A172 (cell line): ENCODE measurements at regions not wholly inside any gene's neighbourhood (a gene's known extent, or its start where the extent isn't known, plus 50 kb on each side); places are given as distances from the start of the nearest gene placed in this dataset.
"Not testable (repeated sequence)": the region's sequence is repeated elsewhere in the genome, so short reads cannot be mapped to it uniquely, and the experiment has no call there.

Experiments
- DNase-seq: peaks from one replicate; pipeline ENCODE4 v3.0.0-alpha.2; 2015; ENCODE audit warnings: low spot score

DNA sequence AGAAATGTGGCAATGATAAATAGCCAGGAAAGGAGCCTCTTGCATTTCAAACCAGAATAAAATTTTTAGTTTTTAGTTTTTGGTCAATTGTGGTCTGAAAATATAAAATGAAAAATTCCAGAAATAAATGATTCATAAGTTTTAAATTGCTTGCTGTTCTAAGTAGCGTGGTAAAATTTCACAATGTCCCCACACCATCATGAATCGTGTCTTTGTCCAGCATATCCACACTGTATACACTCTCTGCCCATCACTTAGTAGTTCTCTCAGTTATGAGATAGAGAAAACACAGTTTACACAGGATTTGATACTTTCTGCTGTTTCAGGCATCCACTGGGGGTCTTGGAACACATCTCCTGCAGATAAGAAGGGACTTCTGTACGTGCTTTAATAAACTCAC is 783.9 kb downstream of the TSN start:
- no peak for DNase-seq

DNA sequence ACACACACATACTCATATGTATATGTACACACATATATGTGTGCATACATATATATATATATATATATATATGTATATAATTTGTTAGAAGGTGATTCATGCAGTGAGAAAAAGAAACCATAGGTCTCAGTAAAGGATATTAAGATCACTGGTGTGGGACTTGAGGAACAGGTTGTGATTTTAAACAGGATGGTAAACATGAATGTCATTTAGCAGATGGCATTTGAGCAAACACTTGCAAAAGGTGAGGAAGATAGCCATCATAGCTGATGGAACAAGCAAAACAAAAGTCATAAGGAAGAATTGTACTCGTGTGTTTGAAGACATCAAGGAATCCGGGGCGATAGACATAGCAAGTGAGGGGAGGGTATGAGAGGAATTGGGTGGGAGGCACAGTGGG is 784.5 kb downstream of the TSN start:
- no peak for DNase-seq

GRCh38 chr2:122542236-122542635 is 786.8 kb downstream of the TSN start:
- DNase-seq = no peak

- no peak for DNase-seq
Measured at GRCh38 chr2:122542646-122543045, 787.2 kb downstream of the TSN start.

- no peak for DNase-seq
Measured at GRCh38 chr2:122543815-122544214, 788.4 kb downstream of the TSN start.

DNA sequence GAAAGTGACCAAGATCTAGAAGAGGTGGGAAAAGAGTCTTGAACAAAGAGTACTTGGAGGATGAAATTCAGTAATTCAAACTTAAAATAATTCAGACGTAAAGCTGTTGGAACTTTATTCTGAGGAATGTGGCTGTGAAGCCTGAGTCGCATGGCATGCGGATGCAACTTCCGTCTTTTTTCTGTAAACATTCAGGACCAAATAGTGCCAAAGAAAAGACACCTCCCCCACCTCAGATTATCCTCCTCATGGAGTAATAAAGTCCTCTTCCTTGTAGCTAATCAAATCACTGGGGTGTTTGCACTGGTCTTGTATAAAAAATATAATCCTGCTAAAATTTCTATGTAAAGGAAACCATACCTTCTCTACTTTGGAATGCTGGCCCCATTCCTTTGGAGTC is 790.4 kb downstream of the TSN start:
- no peak for DNase-seq

DNA sequence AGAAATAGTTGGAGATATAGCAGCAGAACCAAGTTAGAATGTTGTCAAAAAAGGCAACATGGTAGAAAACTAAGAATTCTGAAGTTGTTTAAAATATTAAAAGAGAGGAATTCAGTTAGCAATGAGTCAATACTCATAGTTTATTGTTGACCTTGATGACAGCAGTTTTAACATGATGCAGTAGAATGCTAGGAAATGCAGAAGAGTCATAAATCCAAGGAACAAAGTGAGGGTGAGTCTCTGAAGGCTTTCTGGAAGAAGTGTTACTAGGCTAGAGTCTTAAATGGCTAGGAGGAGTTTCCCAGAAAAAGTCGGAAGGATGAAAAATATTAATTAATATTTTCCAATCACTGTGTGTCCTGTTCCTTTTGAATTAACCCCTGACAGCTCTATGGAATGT is 807.3 kb downstream of the TSN start:
- no peak for DNase-seq

- DNase-seq = no peak
Measured at GRCh38 chr2:122563781-122564180, 808.3 kb downstream of the TSN start.

DNA sequence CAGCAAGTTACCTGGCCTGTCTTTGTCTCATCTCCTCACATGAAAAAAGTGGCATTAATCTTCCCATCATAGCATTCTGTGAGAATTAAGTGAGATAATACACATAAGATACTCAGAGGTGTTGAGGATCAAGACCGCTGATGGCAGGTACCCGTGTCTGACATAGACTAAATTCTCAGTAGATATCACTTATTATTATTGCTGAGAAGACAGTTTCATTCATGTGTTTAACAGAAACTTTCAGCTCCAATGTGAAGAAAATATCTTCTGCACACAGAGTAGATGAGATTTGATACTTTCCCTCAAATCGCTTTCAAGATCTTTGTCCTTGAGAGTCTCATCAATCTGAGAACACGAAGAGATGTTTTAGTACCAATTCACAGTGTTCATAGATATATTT is 809.4 kb downstream of the TSN start:
- no peak for DNase-seq

- no peak for DNase-seq
Measured at GRCh38 chr2:122565364-122565763, 809.9 kb downstream of the TSN start.

DNA sequence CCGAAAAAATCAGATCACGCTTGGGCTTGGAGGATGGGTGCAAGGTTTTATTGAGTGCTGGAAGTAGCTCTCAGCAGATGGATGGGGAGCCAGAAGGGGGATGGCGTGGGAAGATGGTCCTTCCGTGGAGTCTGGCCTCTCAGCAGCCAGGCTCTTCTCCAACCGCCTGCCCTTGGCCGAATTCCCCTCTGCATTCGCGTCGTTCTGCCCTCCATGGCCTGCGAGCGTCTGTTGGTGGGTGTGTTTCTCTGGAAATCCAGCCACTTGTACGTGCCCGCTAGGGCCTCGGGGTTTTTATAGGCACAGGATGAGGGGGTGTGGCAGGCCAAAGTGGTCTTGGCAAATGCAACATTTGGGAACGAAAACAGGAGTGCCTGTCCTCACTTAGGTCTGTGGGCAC is 815.2 kb downstream of the TSN start:
- DNase-seq = no peak

DNA sequence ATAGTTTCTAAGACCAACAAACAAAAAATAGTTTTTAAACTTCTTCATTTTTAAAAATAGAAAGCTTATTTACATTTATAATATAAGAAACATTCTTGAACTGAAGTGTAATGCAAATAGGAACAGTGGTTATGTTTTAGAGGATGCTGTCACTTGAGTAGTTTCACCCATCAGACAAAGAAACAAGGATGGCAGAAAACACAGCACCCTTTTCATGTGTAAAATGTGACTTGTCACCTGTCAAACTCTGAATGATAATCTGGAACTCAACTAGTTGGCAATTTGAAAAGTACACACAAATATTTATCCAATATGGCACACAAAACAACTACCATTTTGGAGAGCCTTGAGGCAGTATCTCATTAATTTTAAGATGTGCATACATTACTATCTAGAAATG is 816.0 kb downstream of the TSN start:
- not testable (repeated sequence) for DNase-seq

- no peak for DNase-seq
Measured at GRCh38 chr2:122575076-122575475, 819.6 kb downstream of the TSN start.

GRCh38 chr2:122583159-122583917 is 827.9 kb downstream of the TSN start:
- DNase-seq = no peak

GRCh38 chr2:122590524-122590923 is 835.1 kb downstream of the TSN start:
- no peak for DNase-seq

- DNase-seq = no peak
Measured at GRCh38 chr2:122595065-122595464, 839.6 kb downstream of the TSN start.

DNA sequence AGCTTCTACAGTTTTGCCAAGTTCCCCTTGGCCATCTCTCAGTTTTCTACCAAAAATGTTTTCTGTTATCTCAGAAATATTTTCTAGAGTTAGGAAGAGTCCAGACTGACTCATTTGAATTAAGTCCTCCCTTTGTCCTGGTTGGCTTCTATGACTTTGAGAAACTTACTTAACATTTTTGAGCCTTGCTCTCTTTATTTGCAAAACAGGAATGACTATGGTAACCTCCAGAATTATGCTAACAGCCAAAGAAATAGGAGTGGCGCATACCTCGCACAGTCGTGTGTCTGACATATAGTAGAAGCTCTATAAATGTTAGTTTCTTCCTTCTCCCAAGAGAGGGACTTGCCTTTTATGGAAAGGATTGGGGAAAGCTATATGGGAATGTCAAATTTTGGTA is 841.1 kb downstream of the TSN start:
- no peak for DNase-seq

DNA sequence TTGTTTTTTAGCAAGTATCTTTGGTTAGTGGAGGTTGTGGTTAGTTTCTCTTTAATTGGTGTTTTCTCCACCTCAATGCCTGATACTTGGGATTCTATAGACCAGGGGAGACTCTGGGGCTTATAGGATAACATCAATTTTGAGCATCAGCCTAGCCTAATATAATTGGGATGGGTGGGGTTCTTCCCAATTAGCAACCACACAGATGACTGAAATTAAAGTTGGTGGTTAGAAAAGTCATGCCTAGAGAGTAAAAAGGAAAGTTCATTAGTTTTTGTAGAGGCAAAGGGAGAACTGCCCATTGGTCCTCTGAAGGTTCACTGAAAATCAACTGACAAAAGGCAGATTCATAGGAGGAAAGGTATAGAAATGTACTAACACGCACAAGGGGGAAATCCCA is 843.3 kb downstream of the TSN start:
- DNase-seq = no peak

DNA sequence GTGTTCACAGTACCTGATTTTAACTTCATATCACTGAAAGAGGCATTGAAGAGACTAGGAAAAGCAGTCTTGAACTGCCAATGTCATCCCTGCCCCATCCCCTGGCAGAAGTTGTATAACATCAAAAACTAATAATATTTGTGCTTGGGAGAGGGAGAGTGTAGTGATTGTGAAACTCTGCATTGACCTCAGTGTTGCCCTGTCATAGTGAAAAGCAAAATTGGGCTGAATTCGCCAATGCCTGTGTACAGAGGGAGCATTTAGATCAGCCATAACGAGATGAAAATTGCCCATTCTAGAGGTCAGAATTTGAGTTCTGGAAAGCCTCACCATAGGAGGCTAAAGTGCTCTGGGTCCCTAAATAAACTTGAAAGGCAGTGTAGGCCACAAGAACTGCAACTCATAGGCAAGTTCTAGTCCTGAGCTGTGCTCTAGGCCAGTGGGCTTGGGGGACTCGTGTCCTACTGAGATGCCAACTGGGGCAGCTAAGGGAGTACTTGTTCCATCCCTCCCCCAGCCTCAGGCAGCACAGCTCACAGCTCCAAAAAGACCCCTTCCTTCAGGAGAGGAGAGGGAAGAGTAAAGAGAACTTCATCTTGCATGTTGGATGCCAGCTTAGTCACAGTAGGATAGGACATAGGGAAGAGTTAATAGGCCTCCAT is 855.6 kb downstream of the TSN start:
- no peak for DNase-seq

DNA sequence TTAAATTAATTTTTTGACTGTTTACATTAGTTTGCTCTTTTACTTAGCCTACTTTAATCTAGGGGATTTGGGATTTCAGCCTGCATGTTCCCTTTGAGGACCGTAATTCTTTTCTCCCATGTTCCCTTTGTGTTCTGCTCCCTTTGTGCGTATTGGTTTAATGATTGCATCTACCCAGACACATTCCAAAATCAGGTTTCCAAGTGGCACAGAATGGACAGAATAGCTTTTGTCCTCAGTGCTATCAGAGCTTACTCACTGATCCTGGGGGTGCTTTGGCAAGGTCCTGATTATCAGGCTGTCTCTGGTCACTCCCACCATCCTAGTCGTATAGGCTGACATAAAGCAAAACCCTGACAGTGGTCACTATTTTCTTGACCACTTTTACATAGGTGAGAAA is 867.5 kb downstream of the TSN start:
- DNase-seq = no peak

DNA sequence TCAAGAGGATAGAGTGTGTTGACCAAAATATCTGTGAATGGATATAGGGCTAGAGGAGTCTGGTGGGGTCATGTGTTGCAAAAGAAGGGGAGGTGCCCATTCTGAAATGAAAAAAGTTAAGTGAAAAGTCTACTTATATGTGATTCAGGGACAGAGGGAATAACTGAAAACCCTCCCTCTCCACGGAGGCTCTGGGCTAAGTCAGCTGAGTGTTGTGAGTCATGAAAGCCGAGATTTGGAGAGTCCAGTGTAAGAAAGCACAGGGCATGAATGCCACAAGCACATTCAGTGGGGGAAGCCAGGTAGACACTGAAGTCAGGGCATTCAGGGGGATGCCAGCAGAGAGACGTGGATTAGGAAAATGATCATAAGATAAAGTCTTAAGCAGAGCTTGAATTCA is 871.9 kb downstream of the TSN start:
- DNase-seq = no peak

GRCh38 chr2:122634256-122634655 is 878.8 kb downstream of the TSN start:
- DNase-seq = no peak

- no peak for DNase-seq
Measured at GRCh38 chr2:122634920-122635319, 879.5 kb downstream of the TSN start.

DNA sequence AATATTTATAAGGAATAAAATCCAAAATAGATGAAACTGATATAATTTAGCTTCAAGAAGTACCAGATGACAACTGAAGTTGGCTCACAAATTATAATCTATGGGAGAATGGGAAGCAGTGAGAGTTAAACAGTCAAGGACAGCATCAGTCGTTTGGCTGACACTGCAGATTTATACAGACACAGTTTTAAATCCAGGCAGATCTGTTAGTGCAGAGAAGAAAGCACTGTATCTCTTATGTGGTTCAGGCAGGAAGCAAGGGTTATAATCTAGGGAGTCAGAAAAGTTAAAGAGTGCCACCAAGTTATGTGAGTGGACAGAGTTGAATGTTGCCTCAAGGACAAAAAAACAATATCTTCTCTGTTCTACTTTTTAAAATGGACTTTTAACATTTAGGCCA is 880.2 kb downstream of the TSN start:
- no peak for DNase-seq
